ENCODE measurements at regions not wholly inside any gene's neighbourhood (a gene's known extent, or its start where the extent isn't known, plus 50 kb on each side); places are given as distances from the start of the nearest gene placed in this dataset.

DNA sequence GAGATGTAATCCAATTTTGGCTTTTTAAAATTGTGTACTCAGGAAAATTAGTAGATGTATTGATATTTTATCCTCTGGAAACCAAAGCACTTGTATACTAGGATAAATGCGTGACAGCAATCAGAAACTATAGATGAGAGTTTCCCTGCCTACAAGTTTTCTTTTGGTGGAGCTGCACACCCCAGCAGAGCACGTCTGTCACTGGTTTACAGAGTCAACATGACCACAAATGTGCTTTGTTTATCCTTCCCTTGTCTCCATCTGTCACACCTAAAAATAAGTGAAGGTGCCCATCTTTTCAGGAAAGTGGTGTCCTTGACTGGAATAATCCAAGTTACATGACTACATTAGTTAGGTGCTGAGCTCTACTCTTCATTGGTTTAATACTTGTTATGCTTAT lies 210.4 kb upstream of the DSEL start:
- 14 to 25% methylated on average over 2 of the region's 2 CpGs for WGBS, 2 donors (ENCODE audit: low coverage in 1 of 2)
- no peaks in the 10 kb centered on the region for H3K27me3 ChIP-seq
- in situ Hi-C loops (cut with MboI; ENCODE audit: low pct_ligation_motif_present in 1 of 4, low pct_unique_long_range_greater_than_20kb in 1 of 4, low sequenced_read_pairs in 3 of 4) (no loop called here), intact Hi-C loops (cut with DNase I; ENCODE audit: low total_unique reads) (no loop called here)
- no peak overlapping the region for H3K27ac ChIP-seq
- DNase-seq = no peak
- no peak overlapping the region for H3K4me3 ChIP-seq
- TF ChIP-seq POLR2AphosphoS5 (IDR thresholded peaks at IDR 0.05) (no peak), POLR2A (IDR thresholded peaks at IDR 0.05) (no peak), EP300 (IDR thresholded peaks at IDR 0.05; ENCODE audit: low read depth) (no peak)
- TF ChIP-seq, protein P1, sequence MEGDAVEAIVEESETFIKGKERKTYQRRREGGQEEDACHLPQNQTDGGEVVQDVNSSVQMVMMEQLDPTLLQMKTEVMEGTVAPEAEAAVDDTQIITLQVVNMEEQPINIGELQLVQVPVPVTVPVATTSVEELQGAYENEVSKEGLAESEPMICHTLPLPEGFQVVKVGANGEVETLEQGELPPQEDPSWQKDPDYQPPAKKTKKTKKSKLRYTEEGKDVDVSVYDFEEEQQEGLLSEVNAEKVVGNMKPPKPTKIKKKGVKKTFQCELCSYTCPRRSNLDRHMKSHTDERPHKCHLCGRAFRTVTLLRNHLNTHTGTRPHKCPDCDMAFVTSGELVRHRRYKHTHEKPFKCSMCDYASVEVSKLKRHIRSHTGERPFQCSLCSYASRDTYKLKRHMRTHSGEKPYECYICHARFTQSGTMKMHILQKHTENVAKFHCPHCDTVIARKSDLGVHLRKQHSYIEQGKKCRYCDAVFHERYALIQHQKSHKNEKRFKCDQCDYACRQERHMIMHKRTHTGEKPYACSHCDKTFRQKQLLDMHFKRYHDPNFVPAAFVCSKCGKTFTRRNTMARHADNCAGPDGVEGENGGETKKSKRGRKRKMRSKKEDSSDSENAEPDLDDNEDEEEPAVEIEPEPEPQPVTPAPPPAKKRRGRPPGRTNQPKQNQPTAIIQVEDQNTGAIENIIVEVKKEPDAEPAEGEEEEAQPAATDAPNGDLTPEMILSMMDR (IDR thresholded peaks at IDR 0.05) = no peak
- H3K9me3 ChIP-seq = no peaks in the 10 kb centered on the region
- no peaks in the 10 kb centered on the region for H3K4me1 ChIP-seq
- H3K36me3 ChIP-seq = no peaks in the 10 kb centered on the region

DNA sequence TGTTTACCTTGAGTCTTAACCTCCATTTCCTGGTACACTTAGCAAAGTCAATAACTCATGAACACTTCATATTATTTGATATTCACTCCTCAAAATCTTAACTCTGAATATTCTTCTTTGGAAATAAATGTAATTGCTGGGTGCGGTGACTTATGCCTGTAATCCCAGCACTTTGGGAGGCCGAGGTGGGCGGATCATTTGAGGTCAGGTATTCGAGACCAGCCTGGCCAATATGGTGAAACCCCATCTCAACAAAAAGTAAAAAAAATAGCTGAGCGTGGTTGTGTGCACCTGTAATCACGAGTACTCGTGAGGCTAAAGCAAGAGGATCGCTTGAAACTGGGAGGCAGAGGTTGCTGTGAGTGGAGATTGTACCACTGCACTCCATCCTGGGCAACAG lies 201.3 kb upstream of the DSEL start:
- TF ChIP-seq POLR2A (IDR thresholded peaks at IDR 0.05) (no peak), POLR2AphosphoS5 (IDR thresholded peaks at IDR 0.05) (no peak), EP300 (IDR thresholded peaks at IDR 0.05; ENCODE audit: low read depth) (no peak)
- TF ChIP-seq, protein P1 (IDR thresholded peaks at IDR 0.05) = no peak
- 70 to 71% methylated on average over 8 of the region's 8 CpGs for WGBS, 2 donors (ENCODE audit: low coverage in 1 of 2)

DNA sequence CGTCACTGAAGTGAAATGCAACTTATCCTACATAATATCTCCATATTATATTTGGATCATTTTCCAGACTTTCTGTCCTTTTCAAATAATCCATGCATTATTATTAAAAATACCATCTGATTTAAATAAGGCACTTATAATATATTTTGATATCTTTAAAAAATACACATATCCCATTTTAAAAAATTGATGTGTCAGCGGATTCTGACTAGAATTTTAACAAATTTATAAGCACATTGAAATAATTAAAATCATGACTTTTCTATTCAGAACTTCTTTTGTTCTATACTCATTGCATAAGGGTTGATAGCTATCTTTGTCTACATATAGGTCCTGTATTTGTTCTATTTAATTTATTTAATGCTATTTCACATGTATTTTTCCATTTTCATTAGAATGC lies 199.0 kb upstream of the DSEL start:
- H3K36me3 ChIP-seq = no peaks in the 10 kb centered on the region
- WGBS, 2 donors (ENCODE audit: low coverage in 1 of 2) = 35 to 46% methylated on average over 2 of the region's 2 CpGs
- H3K27ac ChIP-seq = no peak overlapping the region
- no peak overlapping the region for H3K4me3 ChIP-seq
- no peaks in the 10 kb centered on the region for H3K4me1 ChIP-seq
- no peaks in the 10 kb centered on the region for H3K27me3 ChIP-seq
- in situ Hi-C loops (cut with MboI; ENCODE audit: low pct_ligation_motif_present in 1 of 4, low pct_unique_long_range_greater_than_20kb in 1 of 4, low sequenced_read_pairs in 3 of 4) = no loop called here
- H3K9me3 ChIP-seq = no peaks in the 10 kb centered on the region
- intact Hi-C loops (cut with DNase I; ENCODE audit: low total_unique reads) = no loop called here
- TF ChIP-seq, protein P1 (IDR thresholded peaks at IDR 0.05) = no peak
- TF ChIP-seq POLR2AphosphoS5 (IDR thresholded peaks at IDR 0.05) = no peak
- TF ChIP-seq POLR2A (IDR thresholded peaks at IDR 0.05) = no peak
- no peak for TF ChIP-seq EP300 (IDR thresholded peaks at IDR 0.05; ENCODE audit: low read depth)
- no peak for DNase-seq

More for the DNA sequence above, 201.3 kb upstream of the DSEL start:
- intact Hi-C loops (cut with DNase I; ENCODE audit: low total_unique reads) (no loop called here), in situ Hi-C loops (cut with MboI; ENCODE audit: low pct_ligation_motif_present in 1 of 4, low pct_unique_long_range_greater_than_20kb in 1 of 4, low sequenced_read_pairs in 3 of 4) (no loop called here)
- no peak overlapping the region for H3K4me3 ChIP-seq
- no peak overlapping the region for H3K27ac ChIP-seq
- no peaks in the 10 kb centered on the region for H3K9me3 ChIP-seq
- DNase-seq = no peak
- H3K4me1 ChIP-seq = no peaks in the 10 kb centered on the region
- H3K27me3 ChIP-seq = no peaks in the 10 kb centered on the region
- H3K36me3 ChIP-seq = no peaks in the 10 kb centered on the region

DNA sequence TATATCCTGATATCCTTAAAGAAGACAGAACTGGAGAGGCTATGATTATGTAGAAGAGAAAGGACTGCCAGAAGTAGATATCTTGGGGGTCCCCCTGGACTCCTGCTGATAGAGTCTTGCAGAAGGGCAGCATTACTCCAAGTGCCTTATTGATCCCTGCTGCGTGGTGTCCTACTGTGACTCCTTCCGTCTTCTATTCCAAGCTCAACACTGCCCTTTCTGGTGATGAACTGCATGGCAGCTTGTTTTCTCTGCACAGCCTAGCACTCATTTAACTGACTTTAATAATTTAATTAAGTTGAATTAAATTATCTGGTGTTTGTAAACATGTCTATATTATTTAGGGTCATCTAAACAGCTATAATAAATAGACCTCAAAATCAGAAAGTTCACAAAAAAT lies 194.1 kb upstream of the DSEL start:
- intact Hi-C loops (cut with DNase I; ENCODE audit: low total_unique reads) = no loop called here
- TF ChIP-seq POLR2A (IDR thresholded peaks at IDR 0.05) (no peak), POLR2AphosphoS5 (IDR thresholded peaks at IDR 0.05) (no peak), EP300 (IDR thresholded peaks at IDR 0.05; ENCODE audit: low read depth) (no peak)
- TF ChIP-seq, protein P1 (IDR thresholded peaks at IDR 0.05) = no peak
- in situ Hi-C loops (cut with MboI; ENCODE audit: low pct_ligation_motif_present in 1 of 4, low pct_unique_long_range_greater_than_20kb in 1 of 4, low sequenced_read_pairs in 3 of 4) = no loop called here
- DNase-seq = no peak
- H3K36me3 ChIP-seq = no peaks in the 10 kb centered on the region
- H3K27me3 ChIP-seq = no peaks in the 10 kb centered on the region
- H3K27ac ChIP-seq = no peak overlapping the region
- no peaks in the 10 kb centered on the region for H3K9me3 ChIP-seq
- no peaks in the 10 kb centered on the region for H3K4me1 ChIP-seq
- 27 to 50% methylated on average over 2 of the region's 2 CpGs for WGBS, 2 donors (ENCODE audit: low coverage in 1 of 2)
- H3K4me3 ChIP-seq = no peak overlapping the region
